OCI-M1 (cell line): ENCODE measurements at regions not wholly inside any gene's neighbourhood (a gene's known extent, or its start where the extent isn't known, plus 50 kb on each side); places are given as distances from the start of the nearest gene placed in this dataset.
"Not testable (repeated sequence)": the region's sequence is repeated elsewhere in the genome, so short reads cannot be mapped to it uniquely, and the experiment has no call there.

Experiments
- DNase-seq: peaks from one replicate; lab custom pipeline; 2025; lab: John Stamatoyannopoulos, UW

DNA sequence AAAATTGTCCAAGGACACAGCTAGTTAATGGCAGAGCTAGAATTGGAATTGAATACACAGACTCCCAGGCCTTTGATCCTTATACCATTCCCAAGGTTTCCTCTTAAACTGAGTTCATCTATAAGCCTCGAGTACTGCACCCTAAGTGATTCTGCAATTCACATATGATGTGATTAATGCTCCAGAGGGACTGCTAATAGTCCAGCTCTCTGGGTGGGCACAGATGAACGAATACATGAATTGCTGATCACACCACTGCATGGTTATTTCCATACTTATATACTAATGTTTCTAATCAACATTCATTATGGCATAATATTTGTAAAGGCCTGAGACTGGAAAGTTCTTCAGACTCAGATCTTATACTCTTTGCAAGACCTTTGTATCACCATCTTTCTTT lies 101.8 kb downstream of the NUFIP1 start:
- DNase-seq, result no peak

- DNase-seq, result no peak
These were observed 105.1 kb downstream of the NUFIP1 start for GRCh38 chr13:44884076-44884729.

- DNase-seq, result peak; percentile 60
These were observed 109.7 kb downstream of the NUFIP1 start for GRCh38 chr13:44879452-44880058.

GRCh38 chr13:44876782-44877324 lies 112.4 kb downstream of the NUFIP1 start:
- DNase-seq, result no peak

GRCh38 chr13:44874886-44875630 lies 114.2 kb downstream of the NUFIP1 start:
- DNase-seq, result no peak

DNA sequence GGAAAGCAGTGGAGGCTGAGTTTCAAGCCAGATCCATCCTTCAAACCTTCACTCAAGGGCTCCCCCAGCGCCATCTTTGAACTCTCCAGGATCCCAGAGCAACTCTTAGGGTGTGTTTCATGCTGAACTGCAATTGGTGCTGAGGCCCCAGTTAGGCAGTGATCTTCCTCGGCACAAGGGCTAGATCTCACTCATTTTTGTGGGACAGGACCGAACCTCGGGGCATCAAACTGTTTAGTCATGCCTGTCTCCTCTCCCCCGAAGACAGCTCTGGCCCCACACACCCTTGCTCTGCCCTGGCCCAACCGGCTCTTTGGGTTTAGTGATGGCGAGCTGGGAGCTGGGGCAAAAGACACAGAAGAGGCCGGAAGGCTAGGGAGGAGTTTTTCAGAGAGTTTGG lies 115.1 kb downstream of the NUFIP1 start:
- DNase-seq, result no peak

GRCh38 chr13:44873461-44873860 lies 115.8 kb downstream of the NUFIP1 start:
- DNase-seq, result no peak

DNA sequence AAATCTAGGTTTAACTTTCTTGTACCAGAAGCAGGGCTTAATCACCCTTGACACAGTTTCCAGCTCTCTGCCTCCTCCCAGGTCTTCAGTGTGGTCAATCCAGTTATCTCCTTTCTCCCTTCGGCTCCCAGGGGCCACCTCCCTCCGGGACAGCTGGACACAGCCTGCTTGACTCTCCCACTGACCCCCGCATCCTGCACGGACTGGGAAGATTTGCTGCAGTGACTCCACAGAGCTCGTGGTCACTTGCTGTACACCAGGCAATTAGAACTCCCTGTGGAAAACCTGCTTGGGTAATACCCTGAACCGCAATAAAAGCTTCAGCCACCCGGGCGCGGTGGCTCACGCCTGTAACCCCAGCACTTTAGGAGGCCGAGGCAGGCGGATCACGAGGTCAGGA lies 116.5 kb downstream of the NUFIP1 start:
- DNase-seq, result no peak

GRCh38 chr13:44870456-44870929 lies 118.8 kb downstream of the NUFIP1 start:
- DNase-seq, result no peak

DNA sequence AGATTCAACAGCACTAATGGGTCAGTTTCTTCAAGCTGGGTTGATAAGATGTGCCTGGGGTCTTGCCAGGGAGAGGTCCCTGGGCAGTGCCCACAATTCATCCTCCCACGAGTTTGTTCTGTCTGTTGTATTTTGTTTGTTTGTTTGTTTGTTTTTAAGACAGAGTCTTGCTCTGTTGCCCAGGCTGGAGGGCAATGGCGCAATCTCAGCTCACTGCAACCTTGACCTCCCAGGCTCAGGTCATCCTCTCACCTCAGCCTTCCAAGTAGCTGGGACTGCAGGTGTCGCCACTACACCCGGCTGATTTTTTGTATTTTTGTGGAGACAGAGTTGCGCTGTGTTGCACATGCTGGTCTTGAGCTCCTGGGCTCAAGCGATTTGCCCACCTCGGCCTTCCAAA lies 120.1 kb downstream of the NUFIP1 start:
- DNase-seq, result no peak

DNA sequence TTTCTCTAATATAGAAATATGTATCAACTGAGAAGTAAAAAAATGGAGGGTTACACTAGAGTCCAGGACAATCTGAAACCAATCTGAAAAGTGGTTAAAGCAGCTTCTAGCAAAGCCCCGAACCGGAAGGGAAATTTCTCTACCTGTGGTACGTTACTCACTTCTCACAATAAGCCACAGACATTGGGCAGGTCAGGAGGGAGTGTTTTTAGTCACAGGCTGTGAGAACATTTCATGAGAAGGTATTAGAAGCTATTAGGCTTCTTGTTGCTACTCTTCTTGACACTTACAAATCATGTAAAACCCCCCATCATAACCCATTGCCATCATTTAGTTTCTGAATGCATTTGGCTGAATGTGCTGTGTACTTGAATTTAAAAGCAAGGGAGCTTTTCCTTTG lies 120.9 kb downstream of the NUFIP1 start:
- DNase-seq, result no peak

DNA sequence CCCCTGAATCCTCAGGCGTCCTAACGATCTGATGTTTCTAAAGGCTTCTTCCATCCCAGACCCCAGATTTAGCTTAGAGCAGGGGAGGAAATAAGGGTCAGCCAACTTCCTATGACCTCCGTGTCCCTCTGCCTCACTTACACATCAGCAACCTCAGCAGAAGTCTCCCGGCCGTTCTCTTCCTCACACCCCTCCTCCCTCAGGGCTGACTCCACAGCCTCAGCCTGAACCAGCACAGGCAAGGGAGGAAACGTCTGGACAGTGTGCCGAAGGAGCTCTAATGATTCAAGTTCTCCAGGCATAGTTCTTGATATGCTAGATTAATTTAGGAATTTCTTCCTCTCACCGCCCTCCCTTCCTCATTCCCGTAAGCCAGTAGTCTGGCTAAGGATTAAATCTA lies 121.4 kb downstream of the NUFIP1 start:
- no peak for DNase-seq

DNA sequence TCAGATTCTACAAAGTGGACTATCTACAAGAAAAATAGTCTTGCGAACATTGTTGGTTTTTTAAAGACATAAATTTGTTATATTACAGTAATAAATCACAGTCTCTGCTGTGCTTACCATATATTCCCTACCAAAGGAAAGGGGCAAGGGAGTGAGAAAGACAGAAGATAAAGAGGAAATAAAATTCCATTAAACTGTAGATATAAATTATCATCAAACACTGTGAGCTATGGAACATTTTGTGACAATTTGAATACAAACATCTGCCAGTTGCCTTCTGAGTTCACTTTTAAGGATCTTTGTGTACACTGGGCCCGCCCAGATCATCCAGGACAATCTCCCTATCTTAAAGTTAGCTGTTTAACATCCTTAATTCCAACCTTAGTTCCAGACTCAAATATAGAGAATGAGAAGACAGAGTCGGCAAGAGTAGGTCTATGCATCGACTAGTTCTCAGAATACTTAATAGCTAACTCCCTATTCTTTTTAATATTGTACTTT lies 122.8 kb downstream of the NUFIP1 start:
- no peak for DNase-seq

- DNase-seq, result no peak
These were observed 123.4 kb downstream of the NUFIP1 start for GRCh38 chr13:44865722-44866410.

DNA sequence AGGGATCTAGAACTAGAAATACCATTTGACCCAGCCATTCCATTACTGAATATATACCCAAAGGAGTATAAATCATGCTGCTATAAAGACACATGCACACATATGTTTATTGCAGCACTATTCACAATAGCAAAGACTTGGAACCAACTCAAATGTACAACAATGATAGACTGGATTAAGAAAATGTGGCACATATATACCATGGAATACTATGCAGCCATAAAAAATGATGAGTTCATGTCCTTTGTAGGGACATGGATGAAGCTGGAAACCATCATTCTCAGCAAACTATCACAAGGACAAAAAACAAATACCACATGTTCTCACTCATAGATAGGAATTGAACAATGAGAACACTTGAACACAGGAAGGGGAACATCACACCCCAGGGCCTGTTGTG lies 125.6 kb downstream of the NUFIP1 start:
- not testable (repeated sequence) for DNase-seq

- DNase-seq, result no peak
These were observed 128.8 kb downstream of the NUFIP1 start for GRCh38 chr13:44860454-44860853.

DNA sequence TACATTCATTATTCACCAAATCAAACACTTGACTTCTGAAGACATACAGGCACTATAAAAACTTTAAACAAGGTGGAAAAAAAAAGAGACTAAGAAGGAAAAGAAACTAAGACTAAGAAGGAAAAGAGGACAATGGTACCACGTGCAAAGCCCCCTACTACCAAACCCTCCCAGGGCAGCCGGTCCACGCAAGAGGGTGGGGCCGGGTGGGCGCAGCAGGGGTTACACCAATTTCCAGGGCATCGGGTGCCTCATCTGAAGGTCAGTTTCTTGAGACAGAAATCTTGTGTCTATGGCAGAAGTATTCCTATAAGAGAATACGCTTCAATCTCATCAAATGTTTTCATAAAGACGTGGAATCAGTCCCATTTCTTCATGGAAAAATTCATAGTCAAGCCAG lies 131.5 kb downstream of the NUFIP1 start:
- no peak for DNase-seq

DNA sequence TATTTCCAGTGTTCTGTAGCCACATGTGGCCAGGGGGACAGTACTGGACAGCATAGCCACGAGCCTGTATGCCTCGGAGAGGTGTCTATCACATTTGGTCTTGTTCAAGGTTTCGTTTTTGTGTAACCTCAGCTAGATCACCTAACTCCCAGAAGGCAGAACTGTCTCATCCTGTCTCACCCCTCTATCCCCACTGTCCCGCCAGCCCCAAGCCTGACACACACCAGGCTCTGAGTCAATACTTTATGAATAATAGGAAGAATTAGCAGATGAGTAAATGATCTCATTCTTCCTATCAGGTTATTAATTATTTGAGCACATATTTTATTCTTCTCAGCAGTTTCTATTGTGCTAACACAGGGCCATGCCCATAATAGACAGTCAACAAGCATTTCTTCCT lies 132.2 kb downstream of the NUFIP1 start:
- DNase-seq, result no peak

- DNase-seq, result no peak
These were observed 133.4 kb downstream of the NUFIP1 start for GRCh38 chr13:44855860-44856259.

- DNase-seq, result no peak
These were observed 134.8 kb downstream of the NUFIP1 start for GRCh38 chr13:44854313-44855060.

GRCh38 chr13:44853641-44854040 lies 135.6 kb downstream of the NUFIP1 start:
- DNase-seq, result no peak
